NB4 (cell line): ENCODE measurements at regions not wholly inside any gene's neighbourhood (a gene's known extent, or its start where the extent isn't known, plus 50 kb on each side); places are given as distances from the start of the nearest gene placed in this dataset.

Experiments used
- DNase-seq: peaks from one replicate; pipeline ENCODE4 v3.0.0; 2010; ENCODE audit warnings: low read depth
- H3K4me3 ChIP-seq: one replicate; pipeline ENCODE4 v1.5.1; 2011; ENCODE audit warnings: mild to moderate bottlenecking, low read depth, low read length, moderate library complexity
- MYC ChIP-seq: IDR thresholded peaks from 2 replicates; pipeline ENCODE4 v1.6.1; 2011; ENCODE audit warnings: low read depth, low read length
- POLR2A ChIP-seq: IDR thresholded peaks from 2 replicates; pipeline ENCODE4 v1.6.1; 2011; ENCODE audit warnings: mild to moderate bottlenecking; ENCODE audit not compliant: insufficient read length; ENCODE audit errors: extremely low read depth
- TF ChIP-seq, protein P1 (sequence below): IDR thresholded peaks from one replicate; pipeline ENCODE4 v1.5.1; 2012; ENCODE audit warnings: low read depth, low read length
- TF ChIP-seq, protein P2 (sequence below): IDR thresholded peaks from 2 replicates; pipeline ENCODE4 v1.6.1; 2011; ENCODE audit warnings: low read depth, low read length

DNA sequence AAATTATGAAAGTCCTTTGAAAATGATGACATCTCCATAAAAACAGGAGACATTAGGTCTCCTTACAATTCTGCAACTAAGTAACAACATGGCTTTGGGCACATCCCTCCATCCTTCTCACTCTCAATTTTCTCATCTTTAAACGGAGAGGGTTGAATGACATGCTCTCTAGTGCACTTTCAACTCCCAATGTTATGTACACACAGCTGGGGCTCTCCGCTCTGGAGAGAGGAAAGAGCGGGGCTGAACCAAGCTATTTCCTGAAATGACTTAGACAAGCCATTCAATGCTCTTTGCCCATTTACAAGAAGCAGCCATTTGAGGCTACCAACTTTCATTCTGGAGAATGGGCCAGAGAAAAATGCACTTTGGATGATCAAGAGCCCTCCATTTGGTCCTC is 144.2 kb upstream of the BNIP2 start:
- DNase-seq, result no peak
- no peak overlapping the region for H3K4me3 ChIP-seq
- TF ChIP-seq MYC, result no peak
- TF ChIP-seq, protein P1, sequence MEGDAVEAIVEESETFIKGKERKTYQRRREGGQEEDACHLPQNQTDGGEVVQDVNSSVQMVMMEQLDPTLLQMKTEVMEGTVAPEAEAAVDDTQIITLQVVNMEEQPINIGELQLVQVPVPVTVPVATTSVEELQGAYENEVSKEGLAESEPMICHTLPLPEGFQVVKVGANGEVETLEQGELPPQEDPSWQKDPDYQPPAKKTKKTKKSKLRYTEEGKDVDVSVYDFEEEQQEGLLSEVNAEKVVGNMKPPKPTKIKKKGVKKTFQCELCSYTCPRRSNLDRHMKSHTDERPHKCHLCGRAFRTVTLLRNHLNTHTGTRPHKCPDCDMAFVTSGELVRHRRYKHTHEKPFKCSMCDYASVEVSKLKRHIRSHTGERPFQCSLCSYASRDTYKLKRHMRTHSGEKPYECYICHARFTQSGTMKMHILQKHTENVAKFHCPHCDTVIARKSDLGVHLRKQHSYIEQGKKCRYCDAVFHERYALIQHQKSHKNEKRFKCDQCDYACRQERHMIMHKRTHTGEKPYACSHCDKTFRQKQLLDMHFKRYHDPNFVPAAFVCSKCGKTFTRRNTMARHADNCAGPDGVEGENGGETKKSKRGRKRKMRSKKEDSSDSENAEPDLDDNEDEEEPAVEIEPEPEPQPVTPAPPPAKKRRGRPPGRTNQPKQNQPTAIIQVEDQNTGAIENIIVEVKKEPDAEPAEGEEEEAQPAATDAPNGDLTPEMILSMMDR, result no peak
- TF ChIP-seq POLR2A, result no peak
- TF ChIP-seq, protein P2, sequence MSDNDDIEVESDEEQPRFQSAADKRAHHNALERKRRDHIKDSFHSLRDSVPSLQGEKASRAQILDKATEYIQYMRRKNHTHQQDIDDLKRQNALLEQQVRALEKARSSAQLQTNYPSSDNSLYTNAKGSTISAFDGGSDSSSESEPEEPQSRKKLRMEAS, result no peak

DNA sequence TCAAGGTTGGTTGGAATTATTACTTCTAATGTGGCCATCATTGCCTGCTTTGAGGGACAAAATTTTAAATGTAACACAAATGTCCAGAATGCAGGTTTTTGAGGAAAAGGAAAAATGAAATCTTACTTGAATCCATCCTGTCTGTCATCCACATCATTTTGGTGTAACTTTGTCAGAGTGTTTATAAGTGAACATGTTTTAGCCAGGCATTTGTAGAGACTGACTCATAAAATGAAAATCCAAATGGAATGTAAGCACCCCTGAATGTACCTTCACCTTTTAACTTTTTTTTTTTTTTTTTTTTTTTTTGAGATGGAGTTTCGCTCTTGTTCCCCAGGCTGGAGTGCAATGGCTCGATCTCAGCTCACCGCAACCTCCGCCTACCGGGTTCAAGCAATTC is 141.8 kb upstream of the BNIP2 start:
- TF ChIP-seq, protein P2, result no peak
- TF ChIP-seq, protein P1, result no peak
- TF ChIP-seq MYC, result no peak
- no peak for TF ChIP-seq POLR2A
- DNase-seq, result no peak
- no peak overlapping the region for H3K4me3 ChIP-seq

DNA sequence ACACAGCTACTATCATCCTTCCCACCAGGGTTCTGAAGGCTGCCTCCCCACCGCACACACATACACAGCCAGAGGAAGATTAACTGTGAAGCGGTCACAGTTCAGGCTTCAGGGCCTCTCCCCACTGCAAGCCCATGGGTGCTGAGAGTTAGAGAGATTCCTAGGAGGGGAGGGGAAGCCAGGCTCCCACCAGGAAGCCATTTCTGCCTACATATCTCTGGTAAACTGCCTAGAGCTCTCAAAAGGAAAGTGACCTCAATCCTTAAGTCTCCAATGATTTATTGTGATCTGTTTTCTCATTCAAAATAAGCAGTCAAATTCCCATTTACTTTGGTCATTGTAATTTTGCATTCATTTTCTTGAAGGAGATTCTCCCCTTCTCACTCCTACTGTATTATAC is 141.0 kb upstream of the BNIP2 start:
- TF ChIP-seq, protein P1, result no peak
- TF ChIP-seq MYC, result no peak
- no peak for TF ChIP-seq POLR2A
- TF ChIP-seq, protein P2, result no peak
- DNase-seq, result no peak
- no peak overlapping the region for H3K4me3 ChIP-seq

DNA sequence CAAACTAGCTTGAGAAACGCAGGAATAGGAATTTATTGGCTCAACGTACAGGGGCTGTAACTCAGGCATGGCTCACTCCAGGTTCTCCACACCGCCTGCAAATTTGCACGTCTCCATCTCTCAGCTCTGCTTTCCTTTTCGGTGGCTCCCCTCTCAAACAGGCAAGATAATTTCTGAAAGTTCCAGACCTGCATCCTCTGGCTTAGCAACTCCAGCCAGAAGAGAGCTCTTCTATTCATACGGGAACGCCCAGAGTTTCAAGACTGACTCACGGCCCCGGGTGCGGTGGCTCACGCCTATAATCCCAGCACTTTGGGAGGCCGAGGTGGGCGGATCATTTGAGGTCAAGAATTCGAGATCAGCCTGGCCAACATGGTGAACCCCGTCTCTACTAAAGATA is 139.7 kb upstream of the BNIP2 start:
- H3K4me3 ChIP-seq, result no peak overlapping the region

DNA sequence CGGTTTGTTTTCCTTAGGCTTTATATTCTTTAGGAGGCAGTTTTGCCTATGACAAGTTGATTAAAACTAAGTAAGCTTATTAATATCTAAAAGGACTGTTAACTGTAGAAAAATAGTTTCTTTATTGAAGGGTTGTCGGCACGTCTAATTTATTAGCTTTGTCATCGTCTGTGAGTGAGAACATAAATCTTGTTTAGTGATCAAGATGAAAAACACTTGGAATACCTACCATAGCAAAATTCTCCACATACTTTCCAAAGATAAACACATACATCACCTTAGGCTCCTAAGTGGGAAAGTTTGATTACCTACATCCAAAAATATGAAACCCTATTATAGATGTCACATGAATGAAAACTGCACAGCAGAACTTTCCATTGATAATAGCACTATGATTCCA is 139.1 kb upstream of the BNIP2 start:
- DNase-seq, result no peak
- no peak overlapping the region for H3K4me3 ChIP-seq
- TF ChIP-seq, protein P1, result no peak

More for the DNA sequence above, 139.7 kb upstream of the BNIP2 start:
- DNase-seq, result no peak
- no peak for TF ChIP-seq MYC
- no peak for TF ChIP-seq POLR2A
- TF ChIP-seq, protein P2, result no peak
- TF ChIP-seq, protein P1, result no peak

DNA sequence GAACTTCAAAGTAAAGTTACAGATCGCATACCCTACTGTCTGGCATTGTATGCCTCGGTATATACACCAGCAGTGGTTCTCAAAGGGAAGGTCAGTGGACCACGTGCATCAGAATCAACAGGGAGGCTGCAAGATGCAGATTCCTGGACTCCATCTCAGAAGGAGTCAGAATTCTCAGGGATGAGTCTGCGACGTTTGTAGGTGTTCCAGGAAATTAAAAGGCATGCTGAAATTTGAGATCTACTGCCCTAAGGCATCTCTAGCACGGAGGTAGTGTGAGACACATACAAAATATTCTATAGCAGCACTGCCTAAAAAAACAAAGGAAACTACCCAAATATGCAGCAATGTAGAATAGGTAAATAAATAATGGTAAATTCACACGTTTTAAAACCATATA is 136.8 kb upstream of the BNIP2 start:
- H3K4me3 ChIP-seq, result no peak overlapping the region
- TF ChIP-seq, protein P2, result no peak
- no peak for TF ChIP-seq MYC
- DNase-seq, result no peak

DNA sequence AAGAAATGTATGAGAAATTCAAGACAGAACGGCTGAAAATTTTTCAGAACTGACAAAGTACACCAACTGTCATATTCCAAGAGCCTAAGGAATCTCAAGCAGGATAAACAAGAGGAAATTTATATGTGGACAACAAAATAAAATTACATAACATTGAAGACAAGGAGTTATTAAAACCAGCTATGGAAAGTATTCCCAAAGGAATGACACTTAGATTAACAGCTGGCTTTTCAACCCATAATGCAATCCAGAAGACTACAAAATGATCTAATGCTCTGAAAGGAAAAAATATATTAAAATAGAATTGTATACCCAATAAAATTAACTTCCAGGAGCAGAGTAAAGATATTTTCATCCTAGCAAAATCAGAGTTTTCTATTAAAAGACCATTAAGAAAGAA is 132.2 kb upstream of the BNIP2 start:
- H3K4me3 ChIP-seq, result no peak overlapping the region

More for the DNA sequence above, 132.2 kb upstream of the BNIP2 start:
- no peak for DNase-seq
- TF ChIP-seq POLR2A (no peak), MYC (no peak)
- TF ChIP-seq, protein P1, result no peak
- TF ChIP-seq, protein P2, result no peak
